Activated CD4-positive, alpha-beta T cell treated with anti-CD3 and anti-CD28 coated beads for 4 hours (primary cell): ENCODE measurements at regions not wholly inside any gene's neighbourhood (a gene's known extent, or its start where the extent isn't known, plus 50 kb on each side); places are given as distances from the start of the nearest gene placed in this dataset.
"Not testable (repeated sequence)": the region's sequence is repeated elsewhere in the genome, so short reads cannot be mapped to it uniquely, and the experiment has no call there.

Source experiments
- DNase-seq, 2 donors: peaks; one replicate each; pipeline ENCODE4 v3.0.0-alpha.2; 2020

- no peak for DNase-seq
Observed at GRCh38 chr4:141290771-141291170, 70.1 kb downstream of the ZNF330 start.

- DNase-seq, result no peak
Observed at GRCh38 chr4:141294306-141294705, 73.6 kb downstream of the ZNF330 start.

- DNase-seq, result no peak
Observed at GRCh38 chr4:141301216-141301615, 80.5 kb downstream of the ZNF330 start.

GRCh38 chr4:141302924-141303323 lies 82.2 kb downstream of the ZNF330 start:
- DNase-seq, result no peak

GRCh38 chr4:141304346-141304745 lies 83.7 kb downstream of the ZNF330 start:
- DNase-seq, result no peak

GRCh38 chr4:141306331-141306730 lies 85.6 kb downstream of the ZNF330 start:
- DNase-seq, result no peak

- peak; percentile 15 to 33 for DNase-seq
Observed at GRCh38 chr4:141307241-141307689, 86.6 kb downstream of the ZNF330 start.

GRCh38 chr4:141309874-141310273 lies 89.2 kb downstream of the ZNF330 start:
- no peak for DNase-seq

- DNase-seq, result no peak
Observed at GRCh38 chr4:141311246-141312204, 90.8 kb downstream of the ZNF330 start.

- DNase-seq, result no peak
Observed at GRCh38 chr4:141314627-141315026, 93.9 kb downstream of the ZNF330 start.

- DNase-seq, result no peak
Observed at GRCh38 chr4:141328560-141329173, 108.0 kb downstream of the ZNF330 start.

- DNase-seq, result no peak
Observed at GRCh38 chr4:141329174-141329569, 108.5 kb downstream of the ZNF330 start.

GRCh38 chr4:141330616-141331015 lies 109.9 kb downstream of the ZNF330 start:
- DNase-seq, result no peak

GRCh38 chr4:141331534-141332358 lies 111.1 kb downstream of the ZNF330 start:
- DNase-seq, result no peak

- not testable (repeated sequence) for DNase-seq
Observed at GRCh38 chr4:141332359-141333181, 111.9 kb downstream of the ZNF330 start.

- not testable (repeated sequence) for DNase-seq
Observed at GRCh38 chr4:141333456-141334230, 112.9 kb downstream of the ZNF330 start.

- no peak for DNase-seq
Observed at GRCh38 chr4:141335166-141335565, 114.5 kb downstream of the ZNF330 start.

GRCh38 chr4:141338238-141338637 lies 117.5 kb downstream of the ZNF330 start:
- DNase-seq, result no peak

- DNase-seq, result no peak
Observed at GRCh38 chr4:141339391-141339790, 118.7 kb downstream of the ZNF330 start.

- DNase-seq, result no peak
Observed at GRCh38 chr4:141339966-141340365, 119.3 kb downstream of the ZNF330 start.

GRCh38 chr4:141340458-141340857 lies 119.8 kb downstream of the ZNF330 start:
- DNase-seq, result no peak
